ENCODE measurements at regions not wholly inside any gene's neighbourhood (a gene's known extent, or its start where the extent isn't known, plus 50 kb on each side); places are given as distances from the start of the nearest gene placed in this dataset.

- peaks cover 27% of the 10 kb centered on the region for H3K4me1 ChIP-seq (ENCODE audit: control insufficient read depth, insufficient read depth, low read length, poor library complexity, severe bottlenecking)
- H3K9me3 ChIP-seq (ENCODE audit: control insufficient read depth, low read length): peaks cover 7% of the 10 kb centered on the region
- 0% methylated on average over 3 to 9 of the region's 9 CpGs for WGBS, 2 experiments (ENCODE audit: insufficient coverage in 2 of 2)
- H3K27ac ChIP-seq (ENCODE audit: low read depth, low read length, severe bottlenecking): peak overlapping the region; percentile 90
- H3K4me3 ChIP-seq (ENCODE audit: extremely low read depth, insufficient read depth, low read length, poor library complexity, severe bottlenecking): no peak overlapping the region
- no peaks in the 10 kb centered on the region for H3K36me3 ChIP-seq (ENCODE audit: control insufficient read depth, insufficient read depth, low read length)
Measured at GRCh38 chr6:125421836-125422235, 120.1 kb upstream of the HDDC2 start.

- 40 to 63% methylated on average over 1 of the region's 2 CpGs for WGBS, 2 experiments (ENCODE audit: insufficient coverage in 2 of 2)
- H3K27ac ChIP-seq (ENCODE audit: low read depth, low read length, severe bottlenecking): no peak overlapping the region
- no peak overlapping the region for H3K4me3 ChIP-seq (ENCODE audit: extremely low read depth, insufficient read depth, low read length, poor library complexity, severe bottlenecking)
- peaks cover 27% of the 10 kb centered on the region for H3K4me1 ChIP-seq (ENCODE audit: control insufficient read depth, insufficient read depth, low read length, poor library complexity, severe bottlenecking)
- peaks cover 7% of the 10 kb centered on the region for H3K9me3 ChIP-seq (ENCODE audit: control insufficient read depth, low read length)
- no peaks in the 10 kb centered on the region for H3K36me3 ChIP-seq (ENCODE audit: control insufficient read depth, insufficient read depth, low read length)
Measured at GRCh38 chr6:125423047-125423446, 121.3 kb upstream of the HDDC2 start.

GRCh38 chr6:125431971-125432370 is 130.2 kb upstream of the HDDC2 start:
- Histone ChIP-seq H3K36me3 (ENCODE audit: control insufficient read depth, insufficient read depth, low read length) (no peaks in the 10 kb centered on the region), H3K4me3 (ENCODE audit: extremely low read depth, insufficient read depth, low read length, poor library complexity, severe bottlenecking) (no peak overlapping the region), H3K9me3 (ENCODE audit: control insufficient read depth, low read length) (peaks cover 10% of the 10 kb centered on the region), H3K27ac (ENCODE audit: low read depth, low read length, severe bottlenecking) (no peak overlapping the region), H3K4me1 (ENCODE audit: control insufficient read depth, insufficient read depth, low read length, poor library complexity, severe bottlenecking) (no peaks in the 10 kb centered on the region)

- H3K9me3 ChIP-seq (ENCODE audit: control insufficient read depth, low read length): peaks cover 10% of the 10 kb centered on the region
- H3K4me3 ChIP-seq (ENCODE audit: extremely low read depth, insufficient read depth, low read length, poor library complexity, severe bottlenecking): no peak overlapping the region
- no peaks in the 10 kb centered on the region for H3K4me1 ChIP-seq (ENCODE audit: control insufficient read depth, insufficient read depth, low read length, poor library complexity, severe bottlenecking)
- H3K27ac ChIP-seq (ENCODE audit: low read depth, low read length, severe bottlenecking): no peak overlapping the region
- 86 to 88% methylated on average over 2 of the region's 5 CpGs for WGBS, 2 experiments (ENCODE audit: insufficient coverage in 2 of 2)
- H3K36me3 ChIP-seq (ENCODE audit: control insufficient read depth, insufficient read depth, low read length): no peaks in the 10 kb centered on the region
Measured at GRCh38 chr6:125432963-125433362, 131.2 kb upstream of the HDDC2 start.

- WGBS, 2 experiments (ENCODE audit: insufficient coverage in 2 of 2): 93 to 100% methylated on average over 1 of the region's 2 CpGs
- H3K27ac ChIP-seq (ENCODE audit: low read depth, low read length, severe bottlenecking): no peak overlapping the region
- no peak overlapping the region for H3K4me3 ChIP-seq (ENCODE audit: extremely low read depth, insufficient read depth, low read length, poor library complexity, severe bottlenecking)
- H3K36me3 ChIP-seq (ENCODE audit: control insufficient read depth, insufficient read depth, low read length): no peaks in the 10 kb centered on the region
- H3K9me3 ChIP-seq (ENCODE audit: control insufficient read depth, low read length): no peaks in the 10 kb centered on the region
- H3K4me1 ChIP-seq (ENCODE audit: control insufficient read depth, insufficient read depth, low read length, poor library complexity, severe bottlenecking): no peaks in the 10 kb centered on the region
Measured at GRCh38 chr6:125434760-125435159, 133.0 kb upstream of the HDDC2 start.

- WGBS, 2 experiments (ENCODE audit: insufficient coverage in 2 of 2): no CpG with 5 or more reads among the region's 1 CpG
- no peaks in the 10 kb centered on the region for H3K36me3 ChIP-seq (ENCODE audit: control insufficient read depth, insufficient read depth, low read length)
Measured at GRCh38 chr6:125439512-125439911, 137.7 kb upstream of the HDDC2 start.

GRCh38 chr6:125444006-125444923 is 142.5 kb upstream of the HDDC2 start:
- Histone ChIP-seq H3K27ac (ENCODE audit: low read depth, low read length, severe bottlenecking) (peak overlapping the region; percentile 53), H3K4me1 (ENCODE audit: control insufficient read depth, insufficient read depth, low read length, poor library complexity, severe bottlenecking) (peaks cover 10% of the 10 kb centered on the region), H3K36me3 (ENCODE audit: control insufficient read depth, insufficient read depth, low read length) (no peaks in the 10 kb centered on the region), H3K4me3 (ENCODE audit: extremely low read depth, insufficient read depth, low read length, poor library complexity, severe bottlenecking) (no peak overlapping the region), H3K9me3 (ENCODE audit: control insufficient read depth, low read length) (no peaks in the 10 kb centered on the region)
- 76 to 83% methylated on average over 15 to 16 of the region's 16 CpGs for WGBS, 2 experiments (ENCODE audit: insufficient coverage in 2 of 2)

More at GRCh38 chr6:125439512-125439911, 137.7 kb upstream of the HDDC2 start:
- Histone ChIP-seq H3K27ac (ENCODE audit: low read depth, low read length, severe bottlenecking) (no peak overlapping the region), H3K9me3 (ENCODE audit: control insufficient read depth, low read length) (no peaks in the 10 kb centered on the region), H3K4me1 (ENCODE audit: control insufficient read depth, insufficient read depth, low read length, poor library complexity, severe bottlenecking) (peaks cover 5% of the 10 kb centered on the region), H3K4me3 (ENCODE audit: extremely low read depth, insufficient read depth, low read length, poor library complexity, severe bottlenecking) (no peak overlapping the region)

GRCh38 chr6:125445054-125445453 is 143.3 kb upstream of the HDDC2 start:
- WGBS, 2 experiments (ENCODE audit: insufficient coverage in 2 of 2): 95 to 97% methylated on average over 6 to 7 of the region's 8 CpGs
- H3K27ac ChIP-seq (ENCODE audit: low read depth, low read length, severe bottlenecking): peak overlapping the region; percentile 53

GRCh38 chr6:125446011-125446410 is 144.2 kb upstream of the HDDC2 start:
- Histone ChIP-seq H3K4me1 (ENCODE audit: control insufficient read depth, insufficient read depth, low read length, poor library complexity, severe bottlenecking) (peaks cover 10% of the 10 kb centered on the region), H3K27ac (ENCODE audit: low read depth, low read length, severe bottlenecking) (no peak overlapping the region), H3K9me3 (ENCODE audit: control insufficient read depth, low read length) (no peaks in the 10 kb centered on the region), H3K36me3 (ENCODE audit: control insufficient read depth, insufficient read depth, low read length) (no peaks in the 10 kb centered on the region), H3K4me3 (ENCODE audit: extremely low read depth, insufficient read depth, low read length, poor library complexity, severe bottlenecking) (no peak overlapping the region)
- WGBS, 2 experiments (ENCODE audit: insufficient coverage in 2 of 2): 86 to 93% methylated on average over 2 to 4 of the region's 5 CpGs

More at GRCh38 chr6:125445054-125445453, 143.3 kb upstream of the HDDC2 start:
- Histone ChIP-seq H3K4me1 (ENCODE audit: control insufficient read depth, insufficient read depth, low read length, poor library complexity, severe bottlenecking) (peaks cover 10% of the 10 kb centered on the region), H3K36me3 (ENCODE audit: control insufficient read depth, insufficient read depth, low read length) (no peaks in the 10 kb centered on the region), H3K9me3 (ENCODE audit: control insufficient read depth, low read length) (no peaks in the 10 kb centered on the region), H3K4me3 (ENCODE audit: extremely low read depth, insufficient read depth, low read length, poor library complexity, severe bottlenecking) (no peak overlapping the region)

GRCh38 chr6:125451750-125452149 is 150.0 kb upstream of the HDDC2 start:
- H3K4me3 ChIP-seq (ENCODE audit: extremely low read depth, insufficient read depth, low read length, poor library complexity, severe bottlenecking): no peak overlapping the region
- peaks cover 5% of the 10 kb centered on the region for H3K4me1 ChIP-seq (ENCODE audit: control insufficient read depth, insufficient read depth, low read length, poor library complexity, severe bottlenecking)
- 0% methylated on average over 1 of the region's 2 CpGs; no CpG with 5 or more reads in 1 of the 2 experiments for WGBS, 2 experiments (ENCODE audit: insufficient coverage in 2 of 2)
- no peaks in the 10 kb centered on the region for H3K36me3 ChIP-seq (ENCODE audit: control insufficient read depth, insufficient read depth, low read length)
- peaks cover 24% of the 10 kb centered on the region for H3K9me3 ChIP-seq (ENCODE audit: control insufficient read depth, low read length)
- H3K27ac ChIP-seq (ENCODE audit: low read depth, low read length, severe bottlenecking): no peak overlapping the region

- H3K36me3 ChIP-seq (ENCODE audit: control insufficient read depth, insufficient read depth, low read length): no peaks in the 10 kb centered on the region
- H3K4me1 ChIP-seq (ENCODE audit: control insufficient read depth, insufficient read depth, low read length, poor library complexity, severe bottlenecking): peaks cover 5% of the 10 kb centered on the region
- H3K27ac ChIP-seq (ENCODE audit: low read depth, low read length, severe bottlenecking): no peak overlapping the region
- no peak overlapping the region for H3K4me3 ChIP-seq (ENCODE audit: extremely low read depth, insufficient read depth, low read length, poor library complexity, severe bottlenecking)
- 67 to 85% methylated on average over 3 of the region's 4 CpGs for WGBS, 2 experiments (ENCODE audit: insufficient coverage in 2 of 2)
- H3K9me3 ChIP-seq (ENCODE audit: control insufficient read depth, low read length): peaks cover 32% of the 10 kb centered on the region
Measured at GRCh38 chr6:125453516-125453915, 151.7 kb upstream of the HDDC2 start.

Measured in mesodermal cell (in vitro differentiated cells).